ENCODE measurements at regions not wholly inside any gene's neighbourhood (a gene's known extent, or its start where the extent isn't known, plus 50 kb on each side); places are given as distances from the start of the nearest gene placed in this dataset.
"Not testable (repeated sequence)": the region's sequence is repeated elsewhere in the genome, so short reads cannot be mapped to it uniquely, and the experiment has no call there.

DNA sequence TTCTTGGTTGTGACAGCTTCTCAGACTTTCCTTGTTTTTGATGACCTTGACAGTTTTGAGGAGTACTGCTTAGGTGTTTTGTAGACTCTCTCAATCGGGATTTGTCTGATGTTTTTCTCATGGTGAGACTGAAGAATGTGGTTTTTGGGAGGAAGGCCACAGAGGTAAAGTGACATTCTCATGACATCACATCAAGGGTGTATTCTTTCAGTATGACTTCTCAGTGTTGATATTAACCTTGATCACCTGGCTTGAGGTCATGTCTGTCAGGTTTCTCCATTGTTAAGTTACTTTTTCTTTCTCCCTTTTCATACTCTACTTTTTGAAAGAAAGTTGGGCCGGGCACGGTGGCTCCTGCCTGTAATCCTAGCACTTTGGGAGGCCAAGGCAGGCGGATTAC lies 269.9 kb downstream of the ZNF37A start:
- not testable (repeated sequence) for DNase-seq

DNA sequence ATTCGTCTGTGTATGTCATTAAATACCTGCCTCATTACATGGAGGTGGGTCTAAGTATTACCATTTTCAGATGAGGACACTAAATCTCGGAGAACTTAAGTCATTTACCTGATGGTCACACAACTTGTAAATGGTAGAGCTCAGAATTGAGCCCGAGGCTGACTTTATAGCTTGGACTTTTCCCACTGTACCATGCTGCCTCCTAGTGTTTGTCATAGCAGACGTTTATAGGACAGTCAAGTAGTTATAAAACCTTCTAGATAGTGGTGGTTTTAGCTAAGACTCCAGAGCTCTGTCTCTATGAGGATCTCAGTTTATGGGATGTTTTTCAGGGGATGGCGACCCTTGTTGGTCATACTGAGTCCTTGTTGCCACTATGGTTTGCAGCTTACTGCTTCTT lies 271.8 kb downstream of the ZNF37A start:
- DNase-seq: not testable (repeated sequence)

DNA sequence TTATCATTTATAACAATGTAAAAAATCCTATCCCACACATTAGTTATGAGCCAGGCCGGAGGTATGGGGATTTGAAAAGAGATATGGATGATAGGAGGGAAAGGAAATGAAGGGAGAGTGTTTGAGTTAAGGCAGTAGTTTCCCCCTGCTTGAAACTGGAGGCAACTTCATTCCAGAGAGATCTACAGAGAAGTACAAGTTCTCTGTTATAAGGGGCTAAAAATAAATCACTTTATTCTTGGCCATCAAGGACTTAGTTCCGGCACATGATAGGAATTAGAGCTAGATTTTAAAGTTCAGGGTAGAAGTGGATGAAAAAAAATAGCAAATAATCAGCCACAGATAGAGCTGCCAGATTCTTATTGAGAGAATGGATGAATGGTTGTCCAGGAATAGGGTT lies 289.7 kb downstream of the ZNF37A start:
- DNase-seq: not testable (repeated sequence)

DNA sequence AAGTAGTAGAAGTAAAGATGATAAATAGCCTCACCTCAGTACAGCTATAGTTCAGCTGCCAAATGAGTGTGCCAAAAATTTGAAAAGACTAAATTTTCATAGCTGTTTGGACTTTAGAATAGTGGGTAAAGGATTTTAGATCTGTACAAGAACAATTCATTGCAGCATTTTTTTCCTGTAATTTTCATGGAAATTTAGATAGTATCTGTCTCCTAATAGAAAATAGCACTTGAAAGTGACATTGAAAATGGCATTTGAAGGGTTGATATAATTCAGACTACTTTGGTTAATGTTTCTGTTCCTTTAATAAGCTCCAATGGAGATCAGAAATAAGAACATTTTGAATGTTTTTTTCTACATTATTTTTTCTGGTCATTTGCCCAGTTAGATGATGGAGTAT lies 292.7 kb downstream of the ZNF37A start:
- not testable (repeated sequence) for DNase-seq

DNA sequence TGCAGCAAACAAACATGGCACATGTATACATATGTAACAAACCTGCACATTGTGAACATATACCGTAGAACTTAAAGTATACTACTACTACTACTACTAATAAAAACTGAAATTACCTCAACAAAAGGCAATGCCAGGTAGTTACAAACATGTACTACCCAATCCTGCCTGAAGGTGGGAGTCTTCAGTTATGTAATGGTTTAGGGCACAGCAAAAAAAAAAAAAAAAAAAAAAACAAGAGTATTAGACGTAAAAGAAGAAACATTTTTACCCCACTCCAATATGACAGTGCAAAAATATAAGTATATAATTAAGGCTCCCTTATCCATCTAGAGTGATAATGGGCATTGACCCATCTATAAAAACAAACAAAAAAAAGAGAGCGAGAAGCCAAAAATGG lies 296.6 kb downstream of the ZNF37A start:
- DNase-seq: peak; percentile 21

DNA sequence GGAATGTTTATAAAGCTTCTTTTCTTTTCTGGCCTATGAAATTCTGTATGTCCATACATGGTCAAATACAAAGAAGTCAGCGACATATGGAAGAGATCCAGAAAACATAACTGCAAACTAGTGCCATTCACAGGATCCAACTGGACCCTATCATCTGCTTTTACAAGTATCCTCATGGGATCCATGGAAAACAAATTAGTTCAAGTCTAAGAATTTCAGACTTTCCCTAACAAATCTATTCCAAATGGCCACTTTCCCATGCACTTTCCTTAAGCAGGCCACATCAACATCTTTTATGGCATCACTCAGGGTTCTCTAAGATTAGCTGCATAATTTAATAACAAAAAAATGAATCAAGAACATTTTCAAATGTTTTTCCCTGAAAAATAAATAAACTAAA lies 301.3 kb downstream of the ZNF37A start:
- not testable (repeated sequence) for DNase-seq

DNA sequence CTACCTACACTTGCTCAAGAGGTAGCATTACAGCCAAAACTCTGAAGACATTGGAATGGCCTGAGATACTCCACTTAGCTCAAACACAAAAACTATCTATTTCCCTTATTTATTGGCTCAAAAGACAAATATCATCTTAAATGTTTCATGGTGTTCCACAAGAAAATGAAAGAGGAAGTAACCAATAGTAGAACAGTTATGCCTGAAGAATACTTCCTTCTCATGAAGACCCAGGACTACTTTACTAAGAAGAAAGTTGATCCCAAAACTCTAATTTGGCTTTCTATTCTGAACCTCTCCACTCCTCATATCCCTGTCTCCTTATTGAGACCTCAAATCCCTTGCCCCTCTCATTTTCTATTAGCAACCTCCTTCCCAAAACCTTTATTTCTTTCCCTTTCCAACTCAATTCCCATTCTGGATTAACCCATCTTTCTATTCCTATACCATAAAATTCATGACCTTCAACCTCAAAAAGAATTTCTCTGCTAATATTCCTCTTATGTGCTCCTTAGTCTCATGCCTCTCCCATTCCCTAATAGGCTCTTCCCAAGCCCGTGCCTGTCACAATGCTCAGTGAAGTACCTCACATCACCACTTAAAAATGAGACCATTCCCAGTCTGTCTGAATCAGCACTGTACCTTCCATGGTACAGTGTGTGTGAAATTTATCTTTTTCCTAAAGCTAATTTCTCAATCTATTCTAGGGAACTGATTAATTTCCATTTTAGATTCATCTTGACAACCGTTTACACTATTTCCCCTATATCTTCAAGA lies 302.2 kb downstream of the ZNF37A start:
- DNase-seq: not testable (repeated sequence)

DNA sequence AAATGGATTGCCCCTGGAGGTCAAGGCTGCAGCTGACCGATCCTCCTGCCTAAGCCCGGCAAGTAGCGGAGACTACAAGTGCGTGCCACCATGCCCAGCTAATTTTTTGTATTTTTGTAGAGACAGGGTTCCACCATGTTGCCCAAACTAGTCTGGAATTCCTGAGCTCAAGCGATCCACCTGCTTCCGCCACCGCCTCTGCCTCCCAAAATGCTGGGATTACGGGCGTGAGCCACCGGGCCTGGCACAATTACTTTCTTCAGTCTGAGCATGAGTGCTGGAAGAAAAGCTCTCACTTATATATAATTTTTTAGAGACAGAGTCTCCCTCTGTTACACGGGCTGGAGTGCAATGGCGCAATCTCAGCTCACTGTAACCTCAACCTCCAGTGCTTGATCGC lies 307.4 kb downstream of the ZNF37A start:
- DNase-seq: not testable (repeated sequence)

DNA sequence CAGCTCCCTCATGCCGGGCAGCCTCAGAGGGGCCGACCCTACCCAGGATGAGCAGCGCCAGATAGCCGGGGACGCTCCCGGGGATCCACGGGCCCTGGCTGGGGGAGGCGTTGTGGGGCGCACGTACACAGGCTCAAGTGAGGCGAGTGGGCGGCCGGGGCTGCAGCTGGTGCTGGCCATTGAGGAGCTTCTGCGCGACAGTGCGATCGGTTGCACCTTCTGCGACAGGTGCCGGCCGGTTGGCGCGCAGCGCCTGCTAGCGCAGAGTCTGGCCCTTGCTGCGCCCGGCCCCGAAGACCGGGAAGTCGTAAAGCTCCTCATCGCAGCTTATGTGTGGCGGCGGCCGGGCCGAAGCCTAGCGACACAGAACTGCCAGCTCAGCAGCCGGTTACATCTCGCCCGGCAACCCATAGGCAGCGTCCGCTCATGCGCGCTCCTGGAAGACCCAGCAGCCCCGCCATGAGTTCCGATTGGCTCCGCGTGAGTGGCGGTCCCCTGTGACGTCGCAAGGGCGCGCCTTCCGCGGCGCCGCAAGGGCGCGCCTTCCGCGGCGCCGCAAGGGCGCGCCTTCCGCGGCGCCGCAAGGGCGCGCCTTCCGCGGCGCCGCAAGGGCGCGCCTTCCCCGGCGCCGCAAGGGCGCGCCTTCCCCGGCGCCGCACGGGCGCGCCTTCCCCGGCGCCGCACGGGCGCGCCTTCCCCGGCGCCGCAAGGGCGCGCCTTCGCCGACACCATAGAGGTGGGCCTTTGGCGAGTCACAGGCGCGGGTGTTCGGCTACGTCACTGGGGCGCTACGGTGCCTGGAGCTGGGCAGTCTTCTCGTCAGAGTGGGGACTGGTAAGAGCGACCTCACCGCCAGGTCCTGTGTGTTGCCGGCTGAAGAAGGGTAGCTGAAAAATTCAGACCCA lies 308.6 kb downstream of the ZNF37A start:
- DNase-seq: peak; percentile 93

DNA sequence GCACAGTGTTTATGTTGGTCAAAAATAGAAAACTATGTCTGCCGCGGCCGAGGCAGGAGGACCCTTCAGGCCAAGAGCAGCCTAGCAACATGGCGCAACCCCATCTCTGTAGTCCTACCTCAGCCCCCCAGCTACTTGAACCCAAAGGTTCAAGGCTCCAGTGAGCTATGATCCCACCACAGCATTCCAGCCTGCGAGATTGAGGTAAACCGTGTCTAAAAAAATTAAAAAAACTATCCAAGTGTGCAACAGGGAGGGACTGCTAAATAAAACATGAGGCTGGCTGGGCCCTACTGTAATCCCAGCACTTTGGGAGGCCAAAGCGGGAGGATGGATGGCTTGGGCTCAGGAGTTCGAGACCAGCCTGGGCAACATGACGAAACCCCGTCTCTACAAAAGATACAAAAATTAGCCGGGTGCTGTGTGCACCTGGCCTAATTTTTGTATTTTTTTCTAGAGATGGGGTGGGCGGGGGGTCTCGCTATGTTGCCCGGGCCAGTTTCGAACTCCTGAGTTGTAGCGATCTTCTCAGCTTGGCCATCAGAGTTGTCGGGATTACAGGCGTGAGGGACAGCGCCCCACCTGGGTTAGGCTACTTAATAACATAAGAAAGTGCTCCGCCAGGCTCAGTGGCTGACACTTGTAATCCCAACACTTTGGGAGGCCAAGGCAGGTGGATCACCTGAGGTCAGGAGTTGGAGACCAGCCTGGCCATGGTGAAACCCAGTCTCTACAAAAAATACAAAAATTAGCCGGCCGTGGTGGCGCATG lies 309.4 kb downstream of the ZNF37A start:
- not testable (repeated sequence) for DNase-seq

DNA sequence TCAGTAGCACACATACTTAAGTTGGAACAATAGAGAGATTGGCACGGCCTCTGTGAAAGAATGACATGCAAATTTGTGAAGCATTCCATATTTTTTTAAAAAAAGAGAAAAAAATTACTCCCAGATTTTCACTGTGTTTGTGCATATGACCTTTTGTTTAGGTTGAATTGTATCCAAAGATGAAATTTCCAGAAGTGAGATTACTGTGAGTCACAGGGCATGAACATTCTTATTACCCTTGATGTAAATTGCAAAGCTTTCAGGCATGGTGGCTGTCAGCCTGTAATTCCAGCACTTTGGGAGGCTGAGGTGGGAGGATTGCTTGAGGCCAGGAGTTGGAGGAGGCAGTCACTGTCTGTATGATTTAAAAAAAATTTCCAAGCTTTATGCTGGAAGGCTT lies 329.5 kb downstream of the ZNF37A start:
- DNase-seq: not testable (repeated sequence)

DNA sequence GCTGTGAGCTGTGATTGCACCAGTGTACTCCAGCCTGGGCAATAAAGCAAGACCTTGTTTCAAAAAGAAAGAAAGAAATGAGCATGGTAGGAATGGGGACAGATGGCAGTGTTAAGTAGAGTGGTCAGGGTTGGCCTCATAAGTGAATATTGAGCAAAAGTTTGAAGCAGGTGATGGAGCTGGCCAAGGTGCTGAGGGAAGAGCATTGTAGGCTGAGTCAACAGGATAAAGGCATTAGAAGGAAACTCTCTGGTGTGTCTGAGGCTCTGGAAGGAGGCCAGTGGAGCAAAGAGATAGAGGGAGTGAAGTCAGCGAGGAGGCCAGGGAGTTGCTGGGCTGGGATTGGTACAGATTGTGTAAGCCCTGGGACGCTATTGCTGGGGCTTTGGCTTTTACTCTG lies 336.1 kb downstream of the ZNF37A start:
- DNase-seq: not testable (repeated sequence)

DNA sequence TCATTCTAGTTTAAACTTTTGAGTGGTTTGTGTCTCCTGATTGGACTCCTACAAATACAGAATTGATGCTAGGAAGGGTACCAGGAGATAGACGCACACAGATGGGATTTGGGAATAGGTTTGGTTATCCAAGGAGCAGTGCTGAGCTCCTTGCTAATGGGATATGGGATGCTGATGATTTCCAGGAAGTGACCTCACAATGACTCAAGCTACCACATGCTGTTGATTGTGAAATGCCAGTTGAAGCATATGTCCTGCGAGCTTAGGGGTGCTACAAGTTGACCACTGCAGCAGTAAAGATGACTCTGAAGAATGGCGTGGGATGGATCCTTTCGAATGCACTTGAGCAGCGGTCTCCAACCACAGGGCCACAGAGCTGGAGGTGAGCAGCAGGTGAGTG lies 343.2 kb downstream of the ZNF37A start:
- DNase-seq: not testable (repeated sequence)

DNA sequence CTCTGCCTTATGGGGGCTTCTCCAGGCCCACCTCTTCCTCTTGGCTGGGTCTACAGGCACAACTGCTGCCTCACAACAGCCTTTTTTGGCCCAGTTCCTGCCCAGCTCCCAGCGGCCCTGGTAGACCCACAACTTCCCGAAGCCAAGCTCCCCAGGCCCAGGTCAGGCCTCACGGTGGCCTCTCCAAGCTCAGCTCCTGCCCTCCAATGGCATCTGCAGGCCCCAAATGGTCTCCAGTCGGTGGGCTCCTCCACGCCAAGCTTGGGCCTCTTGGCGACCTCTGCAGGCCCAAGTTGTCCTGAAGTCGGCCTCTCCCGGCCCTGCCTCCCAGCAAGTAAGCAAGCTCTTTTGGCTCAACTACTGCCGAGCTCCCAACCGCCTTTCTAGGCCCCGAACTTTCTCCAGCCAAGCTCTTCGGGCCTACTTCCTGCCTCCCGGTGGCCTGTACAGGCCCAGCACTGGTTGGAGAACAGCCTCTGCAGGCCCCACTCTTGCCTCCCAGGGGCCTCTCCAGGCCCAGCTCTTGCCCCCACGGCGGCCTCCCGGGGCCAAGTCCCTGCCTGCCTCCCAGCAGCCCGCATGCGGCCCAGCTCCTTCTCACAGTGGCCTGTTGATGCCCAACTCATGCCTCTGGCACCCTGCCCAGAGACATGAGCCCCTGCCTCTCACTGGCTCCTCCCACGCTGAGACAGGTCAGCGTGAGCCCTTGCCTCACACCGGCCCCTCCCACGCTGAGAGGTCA lies 354.6 kb downstream of the ZNF37A start:
- not testable (repeated sequence) for DNase-seq

DNA sequence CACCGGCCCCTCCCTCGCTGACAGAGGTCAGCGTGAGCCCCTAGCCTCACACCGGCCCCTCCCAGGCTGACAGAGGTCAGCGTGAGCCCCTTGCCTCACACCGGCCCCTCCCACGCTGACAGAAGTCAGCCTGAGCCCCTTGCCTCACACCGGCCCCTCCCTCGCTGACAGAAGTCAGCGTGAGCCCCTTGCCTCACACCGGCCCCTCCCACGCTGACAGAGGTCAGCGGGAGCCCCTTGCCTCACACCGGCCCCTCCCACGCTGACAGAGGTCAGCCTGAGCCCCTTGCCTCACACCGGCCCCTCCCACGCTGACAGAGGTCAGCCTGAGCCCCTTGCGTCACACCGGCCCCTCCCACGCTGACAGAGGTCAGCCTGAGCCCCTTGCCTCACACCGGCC lies 355.5 kb downstream of the ZNF37A start:
- not testable (repeated sequence) for DNase-seq

DNA sequence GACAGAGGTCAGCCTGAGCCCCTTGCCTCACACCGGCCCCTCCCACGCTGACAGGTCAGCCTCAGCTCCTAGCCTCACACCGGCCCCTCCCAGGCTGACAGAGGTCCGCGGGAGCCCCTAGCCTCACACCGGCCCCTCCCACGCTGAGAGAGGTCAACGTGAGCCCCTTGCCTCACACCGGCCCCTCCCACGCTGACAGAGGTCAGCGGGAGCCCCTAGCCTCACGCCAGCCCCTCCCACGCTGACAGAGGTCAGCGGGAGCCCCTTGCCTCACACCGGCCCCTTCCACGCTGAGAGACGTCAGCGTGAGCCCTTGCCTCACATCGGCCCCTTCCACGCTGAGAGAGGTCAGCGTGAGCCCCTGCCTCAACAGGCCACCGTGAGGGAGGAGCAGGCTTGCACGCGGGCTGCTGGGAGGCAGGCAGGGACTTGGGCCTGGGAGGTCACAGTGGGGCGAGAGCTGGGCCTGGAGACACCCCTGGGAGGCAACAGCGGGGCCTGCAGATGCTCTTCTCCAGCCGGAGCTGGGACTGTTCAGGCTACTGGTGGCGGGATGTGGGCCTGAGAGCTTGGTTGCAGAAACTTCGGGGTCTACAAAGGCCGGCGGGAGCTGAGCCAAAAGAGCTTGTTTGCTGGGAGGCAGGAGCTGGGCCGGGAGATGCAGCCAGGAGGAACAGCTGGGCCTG lies 356.4 kb downstream of the ZNF37A start:
- not testable (repeated sequence) for DNase-seq

DNA sequence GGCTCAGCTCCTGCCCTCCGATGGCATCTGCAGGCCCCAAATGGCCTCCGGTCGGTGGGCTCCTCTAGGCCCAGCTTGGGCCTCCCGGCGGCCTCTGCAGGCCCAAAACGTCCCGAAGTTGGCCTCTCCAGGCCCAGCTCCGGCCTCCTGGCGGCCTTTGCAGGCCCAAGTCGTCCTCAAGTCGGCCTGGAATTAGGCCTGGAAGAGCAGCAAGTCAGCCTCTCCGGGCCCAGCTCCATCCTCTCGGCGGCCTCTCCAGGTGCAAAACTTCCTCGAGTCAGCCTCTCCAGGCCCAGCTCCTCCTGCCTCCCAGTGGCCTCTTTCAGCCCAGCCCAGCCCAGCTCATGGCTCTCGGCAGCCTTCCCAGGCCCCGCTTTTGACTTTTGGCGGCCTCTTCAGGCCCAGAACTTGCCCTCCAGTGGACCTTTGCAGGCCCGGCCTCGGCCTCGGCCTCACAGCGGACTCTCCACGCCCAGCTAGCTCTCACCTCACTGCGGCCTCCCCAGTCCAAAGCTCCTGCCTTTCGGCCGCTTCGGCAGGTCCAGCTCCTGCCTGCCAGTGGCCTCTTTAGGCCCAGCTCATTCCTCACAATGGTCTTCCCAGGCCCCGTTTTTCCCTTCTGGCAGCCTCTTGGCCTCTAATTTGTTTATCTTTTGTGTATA lies 357.3 kb downstream of the ZNF37A start:
- DNase-seq: not testable (repeated sequence)

Data from stimulated activated CD4-positive, alpha-beta T cell treated with anti-CD3 and anti-CD28 coated beads, Interleukin-15, amount 100 ng/mL, for 24 hours (primary cell).